PC-9 (cell line): ENCODE measurements at regions not wholly inside any gene's neighbourhood (a gene's known extent, or its start where the extent isn't known, plus 50 kb on each side); places are given as distances from the start of the nearest gene placed in this dataset.

Experiments
- EZH2 ChIP-seq: fragments of 200-600 bp; sonication (generic); IDR thresholded peaks from 2 replicates; pipeline ENCODE4 v1.8.0; 2017; ENCODE audit warnings: antibody characterized with exemption, low read depth
- TF ChIP-seq, protein P1 (sequence below): fragments of 200-600 bp; sonication (generic); conservative IDR thresholded peaks from 2 replicates; pipeline ENCODE4 v1.6.1; 2017; ENCODE audit warnings: mixed run types, antibody characterized with exemption, mild to moderate bottlenecking, moderate library complexity

- no peak for TF ChIP-seq EZH2
- TF ChIP-seq, protein P1, sequence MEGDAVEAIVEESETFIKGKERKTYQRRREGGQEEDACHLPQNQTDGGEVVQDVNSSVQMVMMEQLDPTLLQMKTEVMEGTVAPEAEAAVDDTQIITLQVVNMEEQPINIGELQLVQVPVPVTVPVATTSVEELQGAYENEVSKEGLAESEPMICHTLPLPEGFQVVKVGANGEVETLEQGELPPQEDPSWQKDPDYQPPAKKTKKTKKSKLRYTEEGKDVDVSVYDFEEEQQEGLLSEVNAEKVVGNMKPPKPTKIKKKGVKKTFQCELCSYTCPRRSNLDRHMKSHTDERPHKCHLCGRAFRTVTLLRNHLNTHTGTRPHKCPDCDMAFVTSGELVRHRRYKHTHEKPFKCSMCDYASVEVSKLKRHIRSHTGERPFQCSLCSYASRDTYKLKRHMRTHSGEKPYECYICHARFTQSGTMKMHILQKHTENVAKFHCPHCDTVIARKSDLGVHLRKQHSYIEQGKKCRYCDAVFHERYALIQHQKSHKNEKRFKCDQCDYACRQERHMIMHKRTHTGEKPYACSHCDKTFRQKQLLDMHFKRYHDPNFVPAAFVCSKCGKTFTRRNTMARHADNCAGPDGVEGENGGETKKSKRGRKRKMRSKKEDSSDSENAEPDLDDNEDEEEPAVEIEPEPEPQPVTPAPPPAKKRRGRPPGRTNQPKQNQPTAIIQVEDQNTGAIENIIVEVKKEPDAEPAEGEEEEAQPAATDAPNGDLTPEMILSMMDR: no peak
These were observed 75.3 kb upstream of the IFNE start for GRCh38 chr9:21557428-21557768.
